GM23248 (cell line): ENCODE measurements at regions not wholly inside any gene's neighbourhood (a gene's known extent, or its start where the extent isn't known, plus 50 kb on each side); places are given as distances from the start of the nearest gene placed in this dataset.

Source experiments
- DNase-seq: peaks from one replicate; pipeline ENCODE4 v3.0.0-alpha.2; 2015
- H2AFZ ChIP-seq: fragments of 200-600 bp; sonication (generic); 2 replicates; pipeline ENCODE4 v1.6.1; 2016; ENCODE audit warnings: antibody characterized with exemption
- H3F3A ChIP-seq: fragments of 200-600 bp; sonication (generic); 2 replicates; pipeline ENCODE4 v1.6.1; 2016; ENCODE audit warnings: mild to moderate bottlenecking, antibody characterized with exemption, mixed run types; ENCODE audit not compliant: insufficient read depth
- H3K27ac ChIP-seq: fragments of 200-600 bp; sonication (generic); 2 replicates; pipeline ENCODE4 v1.5.1; 2016; ENCODE audit warnings: mild to moderate bottlenecking
- H3K27me3 ChIP-seq: fragments of 200-600 bp; sonication (generic); replicated peaks from 2 replicates; pipeline ENCODE4 v1.6.1; 2016; ENCODE audit warnings: mild to moderate bottlenecking; ENCODE audit not compliant: insufficient read depth
- H3K36me3 ChIP-seq: fragments of 200-600 bp; sonication (generic); 2 replicates; pipeline ENCODE4 v1.6.1; 2016; ENCODE audit warnings: low read depth, mild to moderate bottlenecking
- H3K4me1 ChIP-seq: fragments of 200-600 bp; sonication (generic); 2 replicates; pipeline ENCODE4 v1.6.1; 2016; ENCODE audit warnings: mild to moderate bottlenecking; ENCODE audit not compliant: insufficient read depth
- H3K4me2 ChIP-seq: fragments of 200-600 bp; sonication (generic); one replicate; pipeline ENCODE4 v1.6.1; 2016; ENCODE audit warnings: mild to moderate bottlenecking; ENCODE audit not compliant: unreplicated experiment
- H3K4me3 ChIP-seq: fragments of 200-600 bp; sonication (generic); 2 replicates; pipeline ENCODE4 v1.5.1; 2016; ENCODE audit warnings: mild to moderate bottlenecking
- H3K79me2 ChIP-seq: fragments of 200-600 bp; sonication (generic); 2 replicates; pipeline ENCODE4 v1.6.1; 2016; ENCODE audit warnings: mild to moderate bottlenecking; ENCODE audit not compliant: insufficient read depth
- H3K9ac ChIP-seq: fragments of 200-600 bp; sonication (generic); 2 replicates; pipeline ENCODE4 v1.6.1; 2016; ENCODE audit warnings: mild to moderate bottlenecking
- H3K9me2 ChIP-seq: fragments of 200-600 bp; sonication (generic); 2 replicates; pipeline ENCODE4 v1.6.1; 2016; ENCODE audit warnings: mixed run types, mild to moderate bottlenecking, moderate library complexity; ENCODE audit not compliant: insufficient read depth
- H3K9me3 ChIP-seq: fragments of 200-600 bp; sonication (generic); one replicate; pipeline ENCODE4 v1.6.1; 2017; ENCODE audit warnings: low read depth
- H4K20me1 ChIP-seq: fragments of 200-600 bp; sonication (generic); 2 replicates; pipeline ENCODE4 v1.6.0; 2016; ENCODE audit not compliant: insufficient read depth
- EZH2 ChIP-seq: fragments of 200-600 bp; sonication (generic); IDR thresholded peaks from 2 replicates; pipeline ENCODE4 v1.6.1; 2018; ENCODE audit warnings: antibody characterized with exemption, mild to moderate bottlenecking; ENCODE audit not compliant: insufficient read depth, poor library complexity, severe bottlenecking
- EZH2phosphoT487 ChIP-seq: fragments of 200-600 bp; sonication (generic); IDR thresholded peaks from 2 replicates; pipeline ENCODE4 v1.6.1; 2018; ENCODE audit warnings: antibody characterized with exemption, moderate library complexity, mild to moderate bottlenecking, low read depth; ENCODE audit not compliant: insufficient read depth
- WGBS, 2 experiments: methylation state at CpG; one replicate each; pipeline ENCODE4 v1.1.6; 2015 to 2017; ENCODE audit warnings: low lambda C conversion rate in 2 of 2, low coverage in 1 of 2; ENCODE audit errors: missing lambda C conversion rate in 2 of 2; 5-methylcytosine and 5-hydroxymethylcytosine counted together
- in situ Hi-C: fragments of 300-500 bp; cut with MboI; formaldehyde crosslinking; loops from 2 replicates; pipeline ENCODE4 v1.15.0; 2020

GRCh38 chr2:61774351-61774750 lies 79.5 kb downstream of the FAM161A start:
- H3K36me3 ChIP-seq, result no peaks in the 10 kb centered on the region
- no peak overlapping the region for H3K9ac ChIP-seq
- H3K4me1 ChIP-seq, result peaks cover 12% of the 10 kb centered on the region
- H3K27ac ChIP-seq, result no peak overlapping the region
- no peak for DNase-seq
- no peak overlapping the region for H3K4me2 ChIP-seq
- in situ Hi-C loops, result no loop called here
- no peaks in the 10 kb centered on the region for H3K27me3 ChIP-seq
- WGBS, 2 experiments, result 24 to 25% methylated on average over 1 of the region's 1 CpG
- TF ChIP-seq EZH2phosphoT487 (no peak), EZH2 (no peak)
- H4K20me1 ChIP-seq, result no peaks in the 10 kb centered on the region
- H3F3A ChIP-seq, result peaks cover 9% of the 10 kb centered on the region; the same call in 1 of the 2 replicates
- H3K79me2 ChIP-seq, result no peaks in the 10 kb centered on the region
- no peak overlapping the region for H3K4me3 ChIP-seq
- no peaks in the 10 kb centered on the region for H3K9me2 ChIP-seq
- no peak overlapping the region for H2AFZ ChIP-seq
- H3K9me3 ChIP-seq, result no peaks in the 10 kb centered on the region

- Histone ChIP-seq H2AFZ (peak overlapping the region; percentile 0; the same call in 1 of the 2 replicates), H3K27me3 (no peaks in the 10 kb centered on the region), H3K9ac (no peak overlapping the region), H3K4me3 (no peak overlapping the region), H3K9me3 (no peaks in the 10 kb centered on the region), H3K4me2 (no peak overlapping the region), H3F3A (peaks cover 9% of the 10 kb centered on the region; the same call in 1 of the 2 replicates), H3K4me1 (peaks cover 12% of the 10 kb centered on the region), H3K36me3 (no peaks in the 10 kb centered on the region), H3K79me2 (no peaks in the 10 kb centered on the region), H3K9me2 (no peaks in the 10 kb centered on the region), H3K27ac (no peak overlapping the region), H4K20me1 (no peaks in the 10 kb centered on the region)
- DNase-seq, result no peak
- in situ Hi-C loops, result no loop called here
- WGBS, 2 experiments, result 46 to 50% methylated on average over 7 of the region's 7 CpGs
- no peak for TF ChIP-seq EZH2phosphoT487
- TF ChIP-seq EZH2, result no peak
Observed at GRCh38 chr2:61771904-61772845, 81.7 kb downstream of the FAM161A start.

- TF ChIP-seq EZH2, result no peak
- TF ChIP-seq EZH2phosphoT487, result no peak
- H3K27ac ChIP-seq, result peak overlapping the region; percentile 80
- peak overlapping the region; percentile 50 for H3K9ac ChIP-seq
- H3K9me2 ChIP-seq, result no peaks in the 10 kb centered on the region
- no peaks in the 10 kb centered on the region for H3K9me3 ChIP-seq
- no peaks in the 10 kb centered on the region for H3K27me3 ChIP-seq
- H3K4me2 ChIP-seq, result peak overlapping the region; percentile 15
- no peaks in the 10 kb centered on the region for H3K79me2 ChIP-seq
- in situ Hi-C loops, result no loop called here
- peak; percentile 76 for DNase-seq
- no peaks in the 10 kb centered on the region for H3K36me3 ChIP-seq
- H2AFZ ChIP-seq, result peak overlapping the region; percentile 61
- H3K4me1 ChIP-seq, result peaks cover 12% of the 10 kb centered on the region
- H3K4me3 ChIP-seq, result no peak overlapping the region
- H3F3A ChIP-seq, result peaks cover 9% of the 10 kb centered on the region; the same call in 1 of the 2 replicates
- H4K20me1 ChIP-seq, result no peaks in the 10 kb centered on the region
Observed at GRCh38 chr2:61770746-61771145, 83.1 kb downstream of the FAM161A start.

GRCh38 chr2:61770298-61770697 lies 83.6 kb downstream of the FAM161A start:
- WGBS, 2 experiments, result 55 to 56% methylated on average over 1 of the region's 1 CpG
- Histone ChIP-seq H3K4me2 (peak overlapping the region; percentile 15), H3K4me1 (peaks cover 12% of the 10 kb centered on the region), H3K36me3 (no peaks in the 10 kb centered on the region), H3K9me2 (no peaks in the 10 kb centered on the region), H3K79me2 (no peaks in the 10 kb centered on the region), H3K4me3 (no peak overlapping the region), H4K20me1 (no peaks in the 10 kb centered on the region), H3K27me3 (no peaks in the 10 kb centered on the region), H3K27ac (peak overlapping the region; percentile 80), H3K9me3 (no peaks in the 10 kb centered on the region), H3K9ac (peak overlapping the region; percentile 50), H3F3A (peaks cover 11% of the 10 kb centered on the region; the same call in 1 of the 2 replicates), H2AFZ (peak overlapping the region; percentile 61)
- DNase-seq, result peak; percentile 55
- in situ Hi-C loops, result no loop called here
- TF ChIP-seq EZH2phosphoT487 (no peak), EZH2 (no peak)
